ENCODE measurements at regions not wholly inside any gene's neighbourhood (a gene's known extent, or its start where the extent isn't known, plus 50 kb on each side); places are given as distances from the start of the nearest gene placed in this dataset.
"Not testable (repeated sequence)": the region's sequence is repeated elsewhere in the genome, so short reads cannot be mapped to it uniquely, and the experiment has no call there.

DNA sequence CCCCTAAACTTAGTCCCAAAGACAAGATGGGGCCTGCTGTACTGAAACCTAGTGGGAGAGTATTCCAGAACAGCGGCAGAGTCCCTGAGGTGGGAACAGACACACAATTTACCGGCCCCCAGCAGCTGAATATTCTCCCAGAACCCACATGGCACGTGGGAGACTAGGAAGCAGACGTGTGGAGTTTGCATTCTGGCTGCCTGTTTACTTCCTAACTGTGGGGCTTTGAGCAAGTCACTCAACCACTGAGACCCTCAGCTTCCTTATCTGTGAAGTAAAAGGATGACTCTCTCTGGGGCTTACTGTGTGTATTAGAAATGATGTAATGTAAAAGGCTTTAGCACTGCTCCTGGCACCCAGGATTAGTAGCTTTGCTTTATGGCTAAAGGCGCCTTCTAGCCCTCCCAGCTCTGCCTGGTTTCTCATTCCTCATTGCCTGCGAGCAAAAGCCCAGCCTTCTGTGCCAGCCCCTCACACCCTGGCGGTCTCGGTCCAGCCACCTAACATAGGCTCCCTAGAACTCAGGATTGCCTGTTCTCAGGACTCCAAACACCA is 353.1 kb downstream of the CDC5L start:
- H3K4me3 ChIP-seq (ENCODE audit: low read depth, low read length): no peak overlapping the region
- in situ Hi-C loops (cut with HindIII; ENCODE audit: low sequenced_read_pairs): no loop called here
- no peak for DNase-seq (ENCODE audit: low read depth)
- TF ChIP-seq, protein P1, sequence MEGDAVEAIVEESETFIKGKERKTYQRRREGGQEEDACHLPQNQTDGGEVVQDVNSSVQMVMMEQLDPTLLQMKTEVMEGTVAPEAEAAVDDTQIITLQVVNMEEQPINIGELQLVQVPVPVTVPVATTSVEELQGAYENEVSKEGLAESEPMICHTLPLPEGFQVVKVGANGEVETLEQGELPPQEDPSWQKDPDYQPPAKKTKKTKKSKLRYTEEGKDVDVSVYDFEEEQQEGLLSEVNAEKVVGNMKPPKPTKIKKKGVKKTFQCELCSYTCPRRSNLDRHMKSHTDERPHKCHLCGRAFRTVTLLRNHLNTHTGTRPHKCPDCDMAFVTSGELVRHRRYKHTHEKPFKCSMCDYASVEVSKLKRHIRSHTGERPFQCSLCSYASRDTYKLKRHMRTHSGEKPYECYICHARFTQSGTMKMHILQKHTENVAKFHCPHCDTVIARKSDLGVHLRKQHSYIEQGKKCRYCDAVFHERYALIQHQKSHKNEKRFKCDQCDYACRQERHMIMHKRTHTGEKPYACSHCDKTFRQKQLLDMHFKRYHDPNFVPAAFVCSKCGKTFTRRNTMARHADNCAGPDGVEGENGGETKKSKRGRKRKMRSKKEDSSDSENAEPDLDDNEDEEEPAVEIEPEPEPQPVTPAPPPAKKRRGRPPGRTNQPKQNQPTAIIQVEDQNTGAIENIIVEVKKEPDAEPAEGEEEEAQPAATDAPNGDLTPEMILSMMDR (IDR thresholded peaks at IDR 0.05; ENCODE audit: low read depth, low read length, missing control alignments): no peak

DNA sequence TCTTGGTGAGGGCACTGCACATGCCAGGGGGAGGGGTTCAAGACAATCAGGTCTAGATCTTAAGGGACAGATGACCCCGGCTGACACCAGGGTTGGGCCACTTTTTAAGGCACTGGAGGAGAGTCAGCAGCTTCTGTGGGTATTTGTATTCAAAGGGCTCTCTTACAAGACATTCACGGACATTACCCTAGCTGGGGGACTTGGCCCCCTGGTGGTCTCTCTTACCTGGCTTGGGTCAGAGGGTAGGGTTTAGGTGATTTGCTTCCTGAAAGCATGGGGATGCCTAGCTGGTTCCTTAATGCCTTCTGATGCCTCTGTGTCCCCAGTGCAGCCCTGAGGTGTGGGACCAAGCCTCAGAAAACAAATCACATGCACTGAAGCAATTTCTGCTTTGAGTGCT is 354.7 kb downstream of the CDC5L start:
- no peak for DNase-seq (ENCODE audit: low read depth)
- TF ChIP-seq, protein P1 (IDR thresholded peaks at IDR 0.05; ENCODE audit: low read depth, low read length, missing control alignments): no peak
- no peak overlapping the region for H3K4me3 ChIP-seq (ENCODE audit: low read depth, low read length)
- in situ Hi-C loops (cut with HindIII; ENCODE audit: low sequenced_read_pairs): no loop called here

DNA sequence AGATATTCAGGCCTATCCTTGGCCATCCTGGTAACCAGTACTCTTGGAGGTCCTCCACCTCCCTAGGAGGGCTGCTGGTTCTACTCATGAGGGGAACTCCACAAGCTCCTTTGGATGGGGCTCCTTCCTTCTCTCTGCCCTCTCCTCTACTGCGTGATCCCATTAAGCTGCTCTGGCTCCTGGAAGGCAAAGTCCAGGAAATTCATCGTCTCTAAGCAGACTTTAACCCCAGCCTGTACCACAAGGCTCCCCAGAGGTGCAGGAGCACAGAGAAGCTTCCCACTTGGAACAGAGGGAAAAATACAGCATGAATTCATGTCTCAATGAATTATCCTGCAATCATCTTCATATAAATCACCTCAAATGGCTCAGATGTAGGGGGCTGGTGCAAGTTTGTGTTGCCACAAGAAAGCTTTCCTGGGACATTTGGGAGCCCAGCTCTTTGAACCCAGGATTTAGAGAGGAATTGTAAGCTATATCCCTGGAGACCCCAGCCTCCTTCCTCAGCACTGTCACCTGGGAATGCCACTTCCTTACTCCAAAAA is 355.4 kb downstream of the CDC5L start:
- in situ Hi-C loops (cut with HindIII; ENCODE audit: low sequenced_read_pairs): no loop called here
- TF ChIP-seq, protein P1 (IDR thresholded peaks at IDR 0.05; ENCODE audit: low read depth, low read length, missing control alignments): no peak
- DNase-seq (ENCODE audit: low read depth): no peak
- H3K4me3 ChIP-seq (ENCODE audit: low read depth, low read length): no peak overlapping the region

DNA sequence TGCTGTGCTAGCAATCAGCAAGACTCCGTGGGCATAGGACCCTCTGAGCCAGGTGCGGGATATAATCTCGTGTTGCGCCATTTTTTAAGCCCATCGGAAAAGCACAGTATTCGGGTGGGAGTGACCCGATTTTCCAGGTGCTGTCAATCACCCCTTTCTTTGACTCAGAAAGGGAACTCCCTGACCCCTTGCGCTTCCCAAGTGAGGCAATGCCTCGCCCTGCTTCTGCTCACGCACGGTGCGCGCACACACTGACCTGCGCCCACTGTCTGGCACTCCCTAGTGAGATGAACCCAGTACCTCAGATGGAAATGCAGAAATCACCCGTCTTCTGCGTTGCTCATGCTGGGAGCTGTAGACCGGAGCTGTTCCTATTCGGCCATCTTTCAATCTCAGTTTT is 372.6 kb downstream of the CDC5L start:
- DNase-seq (ENCODE audit: low read depth); in situ Hi-C loops (cut with HindIII; ENCODE audit: low sequenced_read_pairs); H3K4me3 ChIP-seq (ENCODE audit: low read depth, low read length): not testable (repeated sequence)

DNA sequence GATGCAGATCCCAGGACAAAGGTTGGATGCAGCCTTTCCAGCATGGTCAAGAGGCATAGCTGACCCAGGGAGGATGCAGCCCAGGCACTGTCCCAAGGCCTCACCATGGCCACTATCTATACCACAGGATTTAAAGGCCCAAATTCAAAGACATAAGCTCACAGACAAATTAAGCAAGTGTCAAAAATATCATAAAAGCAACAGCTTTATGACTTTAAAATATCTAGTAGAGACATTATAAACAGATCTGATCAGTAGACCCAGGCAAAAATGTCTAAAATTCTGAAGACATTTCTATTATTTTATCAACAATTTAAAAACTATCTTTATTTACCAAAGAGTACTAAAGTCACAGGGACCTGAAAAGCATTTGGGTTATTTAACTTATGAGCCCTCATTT is 373.5 kb downstream of the CDC5L start:
- no peak for DNase-seq (ENCODE audit: low read depth)
- TF ChIP-seq, protein P1 (IDR thresholded peaks at IDR 0.05; ENCODE audit: low read depth, low read length, missing control alignments): no peak
- H3K4me3 ChIP-seq (ENCODE audit: low read depth, low read length): no peak overlapping the region
- in situ Hi-C loops (cut with HindIII; ENCODE audit: low sequenced_read_pairs): no loop called here

DNA sequence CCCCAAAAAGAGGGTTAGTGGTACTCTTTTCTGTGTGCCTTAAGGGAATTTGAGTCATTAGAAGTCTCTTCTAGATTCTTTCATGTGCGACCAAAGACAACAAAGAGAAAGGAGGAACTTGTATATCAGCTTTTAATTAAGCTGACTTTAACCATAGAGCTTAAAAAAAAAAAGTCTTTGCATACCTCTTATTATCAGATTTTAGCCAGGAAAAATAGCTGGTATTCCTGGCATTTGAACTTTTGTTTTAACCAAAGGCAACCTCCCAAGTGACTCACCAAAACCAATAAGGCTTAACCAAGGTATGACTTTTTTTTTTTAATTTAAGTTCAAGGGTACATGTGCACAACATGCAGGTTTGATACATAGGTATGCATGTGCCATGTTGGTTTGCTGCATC is 375.0 kb downstream of the CDC5L start:
- H3K4me3 ChIP-seq (ENCODE audit: low read depth, low read length): no peak overlapping the region
- no peak for DNase-seq (ENCODE audit: low read depth)
- in situ Hi-C loops (cut with HindIII; ENCODE audit: low sequenced_read_pairs): no loop called here
- TF ChIP-seq, protein P1 (IDR thresholded peaks at IDR 0.05; ENCODE audit: low read depth, low read length, missing control alignments): no peak

DNA sequence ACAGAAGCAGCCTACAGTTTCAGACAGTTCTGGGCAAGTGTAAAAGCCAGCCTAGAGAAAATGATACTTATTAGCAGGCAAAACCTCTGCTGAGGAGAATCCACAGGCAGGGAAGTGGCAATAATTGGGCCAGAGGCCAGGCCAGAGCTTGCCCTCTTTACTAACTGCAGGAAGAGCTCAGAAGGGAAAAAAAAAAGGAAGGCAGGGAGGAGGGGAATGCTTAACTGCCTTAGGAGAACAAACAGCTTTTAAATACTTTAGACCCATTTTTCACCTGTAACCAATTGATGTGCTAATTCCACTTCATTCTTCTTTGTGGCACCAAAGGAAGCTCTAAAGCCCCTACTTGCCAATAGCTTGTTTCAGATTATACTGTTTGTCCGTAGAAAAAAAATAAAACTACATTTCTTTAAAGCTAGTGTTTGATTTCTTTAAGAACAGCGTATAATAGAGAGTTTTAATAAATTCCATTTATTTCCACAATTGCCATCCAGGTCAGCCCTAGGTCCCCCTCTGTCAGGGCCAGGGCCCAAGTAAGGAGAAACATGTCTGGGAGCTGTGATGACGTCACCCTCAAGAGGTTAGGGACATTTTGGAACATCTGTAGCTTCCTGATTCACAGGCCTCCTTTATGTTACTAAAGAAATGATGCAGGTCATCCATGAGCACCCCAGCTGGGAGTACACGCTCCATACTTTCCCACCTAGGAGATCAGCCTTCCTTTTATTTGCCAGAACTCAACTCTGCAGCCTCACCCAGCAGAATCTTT is 384.3 kb downstream of the CDC5L start:
- H3K4me3 ChIP-seq (ENCODE audit: low read depth, low read length): no peak overlapping the region
- TF ChIP-seq, protein P1 (IDR thresholded peaks at IDR 0.05; ENCODE audit: low read depth, low read length, missing control alignments): no peak
- no peak for DNase-seq (ENCODE audit: low read depth)
- in situ Hi-C loops (cut with HindIII; ENCODE audit: low sequenced_read_pairs): no loop called here
